Amygdala (tissue), 56 donors: ENCODE measurements at regions not wholly inside any gene's neighbourhood (a gene's known extent, or its start where the extent isn't known, plus 50 kb on each side); places are given as distances from the start of the nearest gene placed in this dataset.

ENCODE experiments used
- DNase-seq, 56 donors: peaks; one replicate each; lab custom pipeline; 2025; lab: John Stamatoyannopoulos, UW

GRCh38 chr2:126990200-126990599 is 91.5 kb downstream of the TEX51 start:
- DNase-seq, result no peak

GRCh38 chr2:126990605-126991532 is 92.2 kb downstream of the TEX51 start:
- DNase-seq, result no peak

- DNase-seq, result no peak
These were observed 95.7 kb downstream of the TEX51 start for GRCh38 chr2:126994340-126994777.

GRCh38 chr2:126995621-126996377 is 97.1 kb downstream of the TEX51 start:
- no peak for DNase-seq

GRCh38 chr2:126996378-126996699 is 97.6 kb downstream of the TEX51 start:
- no peak for DNase-seq
